H1 (cell line): ENCODE measurements at regions not wholly inside any gene's neighbourhood (a gene's known extent, or its start where the extent isn't known, plus 50 kb on each side); places are given as distances from the start of the nearest gene placed in this dataset.

Experiments
- CTCF ChIA-PET: fragments of 300-600 bp; sonication (Branson Sonifier 250); formaldehyde crosslinking; loops from one replicate; lab custom pipeline; 2021; ENCODE audit not compliant: partially characterized antibody; lab: Charles Lee
- POLR2A ChIA-PET: fragments of 300-600 bp; sonication (Branson Sonifier 250); formaldehyde crosslinking; loops from one replicate; lab custom pipeline; 2021; ENCODE audit warnings: inconsistent platforms; ENCODE audit not compliant: partially characterized antibody; lab: Charles Lee
- DNase-seq, 2 experiments: peaks; one replicate each; pipeline versions ENCODE4 v3.0.0 to v3.0.0-alpha.2; 2010 to 2022; ENCODE audit warnings: low spot score in 2 of 2, low read depth in 1 of 2, mixed read lengths in 1 of 2
- FAIRE-seq: peaks from 2 replicates; lab custom pipeline; 2011; peaks lifted over from hg19 to GRCh38; lab: Jason Lieb, UNC
- H2AFZ ChIP-seq: 2 replicates; pipeline ENCODE4 v1.8.1; 2012; ENCODE audit warnings: low read length, inconsistent platforms
- H2AK5ac ChIP-seq: 2 replicates; pipeline ENCODE4 v1.6.1; 2013; ENCODE audit warnings: low read depth, low read length
- H2BK120ac ChIP-seq: replicated peaks from 2 replicates; pipeline ENCODE3; 2013; ENCODE audit warnings: low read depth, low read length, inconsistent platforms
- H2BK12ac ChIP-seq: 2 replicates; pipeline ENCODE4 v1.6.1; 2013; ENCODE audit warnings: low read depth, low read length
- H2BK15ac ChIP-seq: 2 replicates; pipeline ENCODE4 v1.6.1; 2013; ENCODE audit warnings: low read length
- H2BK20ac ChIP-seq: 2 replicates; pipeline ENCODE4 v1.6.1; 2013; ENCODE audit warnings: low read length
- H2BK5ac ChIP-seq: 2 replicates; pipeline ENCODE4 v1.6.1; 2013; ENCODE audit warnings: low read depth, low read length
- H3K14ac ChIP-seq: 2 replicates; pipeline ENCODE4 v1.6.1; 2013; ENCODE audit warnings: inconsistent platforms; ENCODE audit not compliant: insufficient read length
- H3K18ac ChIP-seq: 2 replicates; pipeline ENCODE4 v1.6.1; 2013; ENCODE audit warnings: low read length; ENCODE audit errors: extremely low read depth
- H3K23ac ChIP-seq: 2 replicates; pipeline ENCODE4 v1.6.1; 2013; ENCODE audit warnings: inconsistent platforms; ENCODE audit not compliant: insufficient read length
- H3K23me2 ChIP-seq: 2 replicates; pipeline ENCODE4 v1.6.1; 2013; ENCODE audit warnings: low read depth, low read length
- H3K27ac ChIP-seq: 2 replicates; pipeline ENCODE4 v1.6.1; 2011; ENCODE audit warnings: low read depth, low read length, inconsistent platforms
- H3K27me3 ChIP-seq, 4 experiments: replicated peaks in 1 of 4; 1 replicate in 1 of 4; 2 replicates in 3 of 4; pipeline versions ENCODE4 v1.6.1 to v1.8.1; 2011 to 2013; ENCODE audit warnings: low read length in 3 of 4, mild to moderate bottlenecking in 3 of 4, inconsistent platforms in 2 of 4, mixed read lengths in 2 of 4, moderate library complexity in 1 of 4; ENCODE audit not compliant: control insufficient read depth in 3 of 4, insufficient read depth in 3 of 4; ENCODE audit errors: extremely low read depth in 1 of 4
- H3K36me3 ChIP-seq, 4 experiments: 2 replicates each; pipeline versions ENCODE4 v1.6.1 to v1.8.1; 2011 to 2013; ENCODE audit warnings: mild to moderate bottlenecking in 4 of 4, low read length in 3 of 4, moderate library complexity in 2 of 4, control low read depth in 1 of 4, inconsistent platforms in 1 of 4; ENCODE audit not compliant: insufficient read depth in 4 of 4, control insufficient read depth in 2 of 4
- H3K4ac ChIP-seq: replicated peaks from 2 replicates; pipeline ENCODE3; 2013; ENCODE audit warnings: low read length, low read depth, mixed read lengths, inconsistent platforms; ENCODE audit not compliant: insufficient read length
- H3K4me1 ChIP-seq, 4 experiments: replicated peaks in 1 of 4; 1 replicate in 1 of 4; 2 replicates in 3 of 4; pipeline versions ENCODE4 v1.6.1 to v1.8.1; 2011 to 2013; ENCODE audit warnings: low read length in 3 of 4, inconsistent platforms in 2 of 4, mixed read lengths in 1 of 4; ENCODE audit not compliant: insufficient read depth in 4 of 4, control insufficient read depth in 3 of 4
- H3K4me2 ChIP-seq, 2 experiments: 2 replicates each; pipeline versions ENCODE4 v1.6.1 to v1.8.1; 2011 to 2013; ENCODE audit warnings: low read depth in 2 of 2, low read length in 2 of 2, control low read depth in 1 of 2, inconsistent platforms in 1 of 2, mild to moderate bottlenecking in 1 of 2; ENCODE audit not compliant: insufficient read depth in 1 of 2
- H3K4me3 ChIP-seq, 4 experiments: fragments of 200-600, 300-600 bp in 1 of 4; sonication (generic), shearing (Covaris generic), sonication (Bioruptor Twin) in 1 of 4; 2 replicates each; pipeline versions ENCODE4 v1.5.1 to v1.8.1; 2011 to 2016; ENCODE audit warnings: low read length in 4 of 4, low read depth in 3 of 4, control low read depth in 2 of 4, inconsistent platforms in 2 of 4, mild to moderate bottlenecking in 2 of 4, mixed read lengths in 1 of 4, moderate library complexity in 1 of 4; ENCODE audit not compliant: insufficient read depth in 2 of 4; ENCODE audit errors: extremely low read depth in 1 of 4
- H3K56ac ChIP-seq: replicated peaks from 2 replicates; pipeline ENCODE3; 2013; ENCODE audit warnings: low read depth, mild to moderate bottlenecking, mixed read lengths, low read length, inconsistent platforms; ENCODE audit not compliant: insufficient read length
- H3K79me1 ChIP-seq: 2 replicates; pipeline ENCODE4 v1.6.1; 2013; ENCODE audit warnings: low read depth, low read length, control low read depth
- H3K79me2 ChIP-seq, 2 experiments: 2 replicates each; pipeline versions ENCODE4 v1.6.1 to v1.8.1; 2012 to 2013; ENCODE audit warnings: low read length in 2 of 2, mild to moderate bottlenecking in 2 of 2, inconsistent platforms in 1 of 2; ENCODE audit not compliant: insufficient read depth in 2 of 2, control insufficient read depth in 1 of 2
- H3K9ac ChIP-seq, 4 experiments: replicated peaks in 1 of 4; 1 replicate in 1 of 4; 2 replicates in 3 of 4; pipeline versions ENCODE4 v1.6.1 to v1.8.1; 2011 to 2013; ENCODE audit warnings: low read depth in 3 of 4, low read length in 3 of 4, control low read depth in 2 of 4, mild to moderate bottlenecking in 2 of 4, moderate library complexity in 2 of 4, inconsistent platforms in 1 of 4; ENCODE audit errors: extremely low read depth in 1 of 4
- H3K9me3 ChIP-seq, 2 experiments: 2 replicates each; pipeline versions ENCODE4 v1.6.1 to v1.8.1; 2012 to 2013; ENCODE audit warnings: mild to moderate bottlenecking in 2 of 2, moderate library complexity in 2 of 2, control low read depth in 1 of 2, inconsistent platforms in 1 of 2, low read depth in 1 of 2, low read length in 1 of 2, mixed read lengths in 1 of 2; ENCODE audit not compliant: insufficient read depth in 2 of 2
- H4K20me1 ChIP-seq, 2 experiments: replicated peaks in 1 of 2; 2 replicates each; pipeline versions ENCODE3 to v1.8.1; 2011 to 2013; ENCODE audit warnings: inconsistent platforms in 2 of 2, low read length in 2 of 2, mild to moderate bottlenecking in 1 of 2; ENCODE audit not compliant: insufficient read depth in 2 of 2, control insufficient read depth in 1 of 2
- H4K5ac ChIP-seq: 2 replicates; pipeline ENCODE4 v1.6.1; 2013; ENCODE audit warnings: low read length, low read depth, mixed read lengths, inconsistent platforms; ENCODE audit not compliant: insufficient read length
- H4K8ac ChIP-seq: 2 replicates; pipeline ENCODE4 v1.8.0; 2013; ENCODE audit warnings: mild to moderate bottlenecking, moderate library complexity, low read length, inconsistent platforms; ENCODE audit not compliant: insufficient read depth; ENCODE audit errors: extremely low read depth
- H4K91ac ChIP-seq: replicated peaks from 2 replicates; pipeline ENCODE3; 2013; ENCODE audit warnings: low read length, mixed read lengths, inconsistent platforms; ENCODE audit not compliant: insufficient read length
- GABPA ChIP-seq: IDR thresholded peaks from 2 replicates; pipeline ENCODE4 v1.6.1; 2011; ENCODE audit warnings: mild to moderate bottlenecking, low read length, moderate library complexity, borderline replicate concordance; ENCODE audit not compliant: insufficient read depth
- RAD21 ChIP-seq, 2 experiments: IDR thresholded peaks in 1 of 2; conservative IDR thresholded peaks in 1 of 2; 2 replicates each; pipeline ENCODE4 v1.6.1; 2011; ENCODE audit warnings: low read depth in 2 of 2, low read length in 2 of 2, improper control_type of control experiment in 1 of 2, inconsistent platforms in 1 of 2, mild to moderate bottlenecking in 1 of 2, moderate library complexity in 1 of 2
- WGBS, 2 experiments: shearing (Covaris generic) in 1 of 2; methylation state at CpG; one replicate each; pipeline versions ENCODE4 v1.1.6 to v1.1.7; 2013 to 2015; ENCODE audit warnings: low lambda C conversion rate in 2 of 2, mixed read lengths in 2 of 2, inconsistent platforms in 1 of 2, low coverage in 1 of 2, missing lambda C conversion rate in 1 of 2; ENCODE audit not compliant: insufficient replicate concordance in 2 of 2, insufficient coverage in 1 of 2, insufficient read length in 1 of 2; ENCODE audit errors: extremely low coverage in 1 of 2, missing lambda C conversion rate in 1 of 2; 5-methylcytosine and 5-hydroxymethylcytosine counted together

GRCh38 chr11:127247261-127247851 is 246.8 kb upstream of the KIRREL3 start:
- no peak overlapping the region for H3K4ac ChIP-seq
- 84% methylated on average over 7 of the region's 7 CpGs; no CpG with 5 or more reads in 1 of the 2 experiments for WGBS, 2 experiments
- DNase-seq = no peak

More at GRCh38 chr11:127247261-127247851, 246.8 kb upstream of the KIRREL3 start:
- H3K9ac ChIP-seq = no peak overlapping the region
- no peak overlapping the region for H2BK20ac ChIP-seq
- TF ChIP-seq RAD21 (IDR thresholded peaks at IDR 0.05 in 1 of 2, conservative IDR thresholded peaks at IDR 0.05 in 1 of 2; ENCODE audit: low read depth in 2 of 2, low read length in 2 of 2) = peak in 1 of 2 experiments; percentile 2; a peak in 1 of 4 replicates
- TF ChIP-seq GABPA = no peak
- H2AFZ ChIP-seq = no peak overlapping the region
- H3K56ac ChIP-seq = no peak overlapping the region
- ChIA-PET CTCF (no interaction called here), POLR2A (no interaction called here)
- no peaks in the 10 kb centered on the region for H3K9me3 ChIP-seq
- no peak for FAIRE-seq
- H3K27ac ChIP-seq = no peak overlapping the region
- H2BK120ac ChIP-seq = no peak overlapping the region
- no peak overlapping the region for H3K4me3 ChIP-seq
- 0 out of 2 replicates have a peak overlapping the region, but pooled peaks have one; percentile 34 for H2BK12ac ChIP-seq
- H3K79me1 ChIP-seq = no peaks in the 10 kb centered on the region
- H3K23me2 ChIP-seq = no peaks in the 10 kb centered on the region
- H3K14ac ChIP-seq = no peak overlapping the region
- no peak overlapping the region for H3K4me2 ChIP-seq
- 0 out of 2 replicates have a peak overlapping the region, but pooled peaks have one; percentile 31 for H2BK15ac ChIP-seq
- no peaks in the 10 kb centered on the region for H3K36me3 ChIP-seq
- no peak overlapping the region for H4K91ac ChIP-seq
- no peaks in the 10 kb centered on the region for H3K27me3 ChIP-seq
- H3K23ac ChIP-seq = no peak overlapping the region
- H4K8ac ChIP-seq = no peak overlapping the region
- H3K79me2 ChIP-seq = no peaks in the 10 kb centered on the region
- no peak overlapping the region for H4K5ac ChIP-seq
- no peak overlapping the region for H3K18ac ChIP-seq
- peaks cover 0 to 2% (median 0%) of the 10 kb centered on the region in 4 experiments; a peak in 2 of 7 replicates for H3K4me1 ChIP-seq
- H4K20me1 ChIP-seq = no peaks in the 10 kb centered on the region
- H2BK5ac ChIP-seq = no peak overlapping the region
- no peak overlapping the region for H2AK5ac ChIP-seq
